NCI-H1105 treated with DMSO at 0.1 percent for 48 hours (cell line): ENCODE measurements at regions not wholly inside any gene's neighbourhood (a gene's known extent, or its start where the extent isn't known, plus 50 kb on each side); places are given as distances from the start of the nearest gene placed in this dataset.
"Not testable (repeated sequence)": the region's sequence is repeated elsewhere in the genome, so short reads cannot be mapped to it uniquely, and the experiment has no call there.

Experiments used
- DNase-seq: peaks from one replicate; lab custom pipeline; 2025; lab: John Stamatoyannopoulos, UW

DNA sequence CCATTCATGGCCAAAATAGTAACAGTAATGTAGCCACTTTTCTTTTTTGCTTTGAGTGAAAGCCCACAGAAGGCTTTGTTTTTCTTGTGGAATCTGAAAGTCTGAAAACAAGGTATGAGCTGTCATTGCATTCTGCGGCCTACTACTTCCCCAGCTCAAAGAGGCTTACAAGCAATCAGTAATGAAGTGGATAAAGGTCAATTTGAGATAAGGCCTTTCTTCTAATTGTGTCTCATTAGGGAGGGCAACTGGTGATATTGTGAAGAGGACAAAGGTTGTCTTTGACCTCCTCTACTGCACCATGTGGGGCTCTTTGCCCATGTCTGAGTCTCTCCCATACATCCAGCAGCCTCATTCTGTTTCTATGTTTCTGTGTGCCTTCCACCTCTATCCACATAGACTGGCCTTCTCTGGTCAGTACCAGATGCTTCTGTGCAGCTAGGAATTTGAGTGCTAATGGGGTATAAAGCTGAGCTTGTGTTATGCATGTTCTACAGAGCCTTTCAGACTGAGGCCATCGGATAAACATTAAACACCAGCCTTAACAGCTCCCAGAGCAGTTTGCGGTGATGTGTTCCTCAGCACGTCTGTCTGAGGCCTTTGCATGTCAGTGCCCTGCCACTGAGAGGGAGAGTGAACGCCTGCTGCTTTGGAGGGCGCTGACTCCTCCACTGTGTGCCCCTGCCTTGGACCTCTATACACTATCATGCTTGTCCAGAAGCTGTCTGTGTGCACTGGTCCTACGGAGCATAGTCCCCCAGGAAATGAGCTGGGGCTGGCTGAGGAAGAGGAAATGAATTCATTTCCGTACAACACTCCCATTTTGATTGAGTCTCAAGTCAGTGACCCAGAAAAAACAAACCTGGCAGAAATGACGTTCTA lies 80.2 kb downstream of the SH2D1A start:
- DNase-seq, result no peak

DNA sequence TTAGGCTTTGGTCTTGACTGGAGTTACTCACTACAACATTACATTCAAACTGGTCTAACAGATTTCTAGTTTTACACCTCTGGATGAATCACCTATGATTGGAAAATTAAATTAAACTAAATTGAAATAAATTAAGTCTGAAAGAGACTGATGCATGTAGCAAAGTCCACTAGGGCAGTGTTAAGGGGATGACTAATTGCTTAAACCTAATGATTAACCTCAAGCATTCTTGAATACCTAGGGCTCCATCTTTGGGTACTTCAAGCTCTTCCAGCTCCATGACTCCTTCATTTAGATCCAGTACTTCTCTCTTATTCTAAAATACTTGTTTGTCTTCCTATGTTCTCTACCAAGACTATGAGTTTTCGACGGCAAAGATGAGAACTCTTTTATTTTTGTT lies 86.8 kb downstream of the SH2D1A start:
- DNase-seq, result no peak

DNA sequence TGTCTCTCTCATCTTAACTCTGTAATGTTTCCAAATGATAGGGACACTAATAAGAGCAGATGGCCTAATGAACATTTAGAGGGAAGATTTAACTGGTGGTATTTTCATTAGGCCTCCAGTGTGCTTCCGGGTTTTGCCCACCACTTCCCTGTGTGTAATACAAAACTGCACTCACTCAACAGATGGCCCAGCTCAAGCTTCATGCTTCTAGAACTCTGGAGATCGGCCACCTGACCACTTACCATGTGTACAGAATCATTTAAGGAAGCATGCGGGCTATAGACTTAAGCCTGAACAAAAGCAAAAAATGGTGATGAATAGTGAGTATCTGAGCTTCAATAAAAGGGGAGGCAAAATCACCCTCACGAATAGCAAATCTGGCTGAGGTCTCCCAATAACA lies 89.3 kb downstream of the SH2D1A start:
- DNase-seq, result no peak

DNA sequence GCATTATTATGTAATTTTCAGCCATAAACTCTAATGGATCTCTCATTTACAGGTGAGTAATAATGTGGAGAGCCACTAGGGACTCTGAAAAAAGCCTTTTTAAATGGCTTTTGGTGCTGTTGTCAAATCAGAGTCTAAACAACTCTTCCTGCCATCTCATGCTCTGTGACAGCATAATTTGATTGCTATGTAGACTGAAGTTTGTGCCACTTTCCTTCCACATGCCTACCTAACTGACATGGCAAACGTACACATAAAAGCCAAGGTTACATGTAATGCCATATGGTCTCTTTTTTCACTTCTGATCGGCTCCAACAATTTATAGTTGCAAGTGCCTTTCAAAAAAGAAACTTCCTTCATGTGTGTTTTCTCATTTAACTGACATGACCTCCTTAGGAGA lies 94.3 kb downstream of the SH2D1A start:
- peak; percentile 75 for DNase-seq

DNA sequence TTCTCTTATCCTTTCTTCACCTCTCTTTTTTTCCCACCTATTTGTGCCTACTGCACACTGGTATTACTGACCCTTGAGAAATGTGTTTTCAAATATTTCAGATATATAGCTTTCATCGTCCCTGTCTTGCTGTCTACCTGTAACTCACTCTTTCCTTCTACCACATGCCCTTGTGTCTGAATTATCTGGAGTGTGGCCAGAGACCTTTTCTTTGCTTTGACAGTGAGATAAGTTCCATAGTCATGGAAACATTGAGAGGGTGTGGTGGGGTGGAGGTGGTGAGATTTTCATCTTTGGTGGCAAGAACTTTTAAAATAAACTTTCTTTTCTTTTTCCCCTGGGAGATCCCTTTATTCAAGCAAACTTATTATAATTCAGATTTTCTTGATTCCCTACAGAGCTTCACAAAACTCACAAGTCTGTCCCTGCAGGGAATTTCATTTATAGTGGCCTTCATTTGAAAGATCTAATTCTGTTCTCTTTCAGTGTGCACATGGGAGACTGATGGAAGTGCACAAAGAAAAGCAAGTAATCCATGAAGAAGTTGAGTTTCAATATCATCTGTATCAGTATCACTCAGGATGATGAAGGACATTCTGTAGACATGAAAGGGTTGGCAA lies 95.7 kb downstream of the SH2D1A start:
- no peak for DNase-seq

DNA sequence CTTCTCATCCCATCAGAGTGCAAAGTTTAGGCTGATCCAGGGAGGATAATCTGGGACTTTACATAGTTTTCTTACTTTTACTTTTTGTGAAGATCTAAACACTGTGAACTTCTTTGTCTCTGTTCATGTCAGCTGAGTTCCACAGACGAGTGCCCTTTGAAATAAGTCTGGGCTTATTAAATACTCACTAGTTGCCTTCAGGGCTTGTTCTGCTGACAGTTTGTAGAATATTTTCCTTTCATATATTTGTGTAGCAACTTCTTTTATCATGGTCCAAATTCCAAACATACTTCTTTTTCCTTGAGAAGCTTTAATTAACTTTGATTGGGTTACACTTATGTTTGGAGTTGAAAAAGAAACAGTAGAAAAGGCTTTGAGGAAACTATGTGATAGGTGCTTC lies 109.6 kb downstream of the SH2D1A start:
- no peak for DNase-seq

DNA sequence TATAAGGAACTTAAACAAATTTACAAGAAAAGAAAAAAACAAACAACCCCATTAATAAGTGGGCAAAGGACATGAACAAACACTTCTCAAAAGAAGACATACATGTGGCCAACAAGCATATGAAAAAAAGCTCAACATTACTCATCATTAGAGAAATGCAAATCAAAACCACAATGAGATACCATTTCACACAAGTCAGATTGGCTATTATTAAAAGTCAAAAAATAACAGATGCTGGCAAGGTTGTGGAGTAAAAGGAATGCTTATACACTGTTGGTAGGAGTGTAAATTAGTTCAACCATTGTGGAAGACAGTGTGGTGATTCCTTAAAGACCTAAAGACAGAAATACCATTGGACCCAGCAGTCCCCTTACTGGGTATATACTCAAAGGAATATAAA lies 113.5 kb downstream of the SH2D1A start:
- DNase-seq, result not testable (repeated sequence)

DNA sequence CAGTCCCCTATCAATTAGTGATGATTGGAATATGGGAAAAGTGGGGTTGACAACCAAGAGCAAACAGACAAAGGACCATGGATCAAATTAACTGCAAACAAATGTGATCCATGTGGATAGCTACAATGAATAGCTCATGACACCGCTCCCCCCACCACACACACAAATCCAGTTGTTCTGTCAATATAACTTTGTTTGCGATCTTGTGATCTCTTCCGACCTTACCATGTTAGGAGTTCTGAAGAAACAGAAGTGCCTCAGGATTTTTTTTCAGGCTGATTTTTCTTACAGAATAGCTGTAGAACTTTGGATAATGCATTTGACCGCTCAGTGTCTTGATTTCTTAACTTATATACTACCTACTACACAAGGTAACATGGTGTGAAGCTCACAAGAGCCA lies 116.6 kb downstream of the SH2D1A start:
- DNase-seq, result no peak

DNA sequence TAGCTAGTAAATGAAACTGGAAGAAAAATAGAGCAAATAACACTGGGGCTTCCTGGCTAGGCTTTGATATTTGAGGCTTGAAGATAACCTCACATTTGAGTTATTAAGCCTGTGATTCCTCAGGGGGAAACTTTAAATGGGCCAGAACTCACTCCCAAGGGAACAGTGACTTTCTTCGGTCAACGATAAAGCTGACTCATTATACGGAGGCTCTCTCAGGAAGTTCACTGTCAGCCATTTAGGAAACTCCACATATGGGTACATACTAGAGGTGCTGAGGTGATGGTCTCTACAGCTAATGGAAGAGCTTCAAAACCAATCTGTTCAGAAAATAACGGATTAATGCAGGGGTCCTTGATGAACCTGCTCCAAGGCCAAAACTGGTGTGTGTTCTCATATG lies 120.8 kb downstream of the SH2D1A start:
- DNase-seq, result no peak

DNA sequence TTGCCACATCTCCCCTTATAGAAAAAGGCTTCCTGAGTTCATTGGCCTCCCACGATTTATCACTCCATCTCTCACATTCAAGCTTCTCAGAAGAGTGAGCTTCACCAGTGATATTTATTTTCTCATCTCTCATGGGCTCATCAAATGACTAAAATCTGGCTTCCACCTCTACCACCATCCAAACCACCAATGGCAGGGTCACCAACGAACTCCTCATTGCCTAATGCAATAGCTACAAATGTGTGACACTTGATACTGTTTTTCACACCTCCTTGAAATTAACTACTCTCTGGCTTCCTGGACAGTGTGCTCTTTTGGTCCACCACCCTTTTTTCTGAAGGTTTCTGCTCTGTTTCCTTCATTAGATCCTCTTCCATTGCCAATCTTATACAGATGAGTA lies 129.0 kb downstream of the SH2D1A start:
- no peak for DNase-seq

DNA sequence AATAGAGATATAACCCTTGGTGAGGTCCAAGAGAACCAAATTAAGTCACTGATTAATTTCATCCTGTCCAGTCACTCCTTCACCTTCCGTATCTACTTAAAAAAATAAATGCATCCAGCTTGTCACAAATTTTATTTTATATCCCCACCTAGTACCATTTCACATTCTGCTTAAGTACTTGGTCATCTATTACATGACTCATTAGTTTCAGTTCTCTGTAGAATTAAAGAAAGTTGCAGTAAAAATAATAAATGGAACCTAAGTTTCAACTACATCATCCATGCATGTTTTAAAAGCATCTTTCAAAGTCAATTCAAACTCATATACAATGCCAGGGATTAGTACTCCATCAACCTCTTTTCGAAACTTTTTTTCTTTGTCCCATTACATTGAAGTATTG lies 130.2 kb downstream of the SH2D1A start:
- DNase-seq, result no peak

DNA sequence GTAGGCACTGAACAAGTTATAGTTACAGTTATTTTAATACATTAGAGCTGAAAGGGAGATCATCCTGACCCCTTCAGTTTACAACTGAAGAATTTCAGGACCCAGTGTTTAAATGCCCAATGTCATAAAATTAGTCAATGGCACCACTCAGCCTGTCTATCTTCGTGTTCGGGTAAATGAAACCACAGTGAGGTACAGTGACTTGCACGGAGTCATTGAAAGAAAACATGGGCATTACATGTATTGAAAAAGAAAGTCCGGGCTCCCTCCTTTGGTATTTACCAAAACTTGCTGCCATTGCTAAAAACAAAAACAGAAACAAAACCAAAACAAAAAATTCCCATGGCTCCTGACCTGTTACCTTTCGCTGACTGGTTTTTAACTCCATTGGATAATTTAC lies 131.7 kb downstream of the SH2D1A start:
- DNase-seq, result no peak

DNA sequence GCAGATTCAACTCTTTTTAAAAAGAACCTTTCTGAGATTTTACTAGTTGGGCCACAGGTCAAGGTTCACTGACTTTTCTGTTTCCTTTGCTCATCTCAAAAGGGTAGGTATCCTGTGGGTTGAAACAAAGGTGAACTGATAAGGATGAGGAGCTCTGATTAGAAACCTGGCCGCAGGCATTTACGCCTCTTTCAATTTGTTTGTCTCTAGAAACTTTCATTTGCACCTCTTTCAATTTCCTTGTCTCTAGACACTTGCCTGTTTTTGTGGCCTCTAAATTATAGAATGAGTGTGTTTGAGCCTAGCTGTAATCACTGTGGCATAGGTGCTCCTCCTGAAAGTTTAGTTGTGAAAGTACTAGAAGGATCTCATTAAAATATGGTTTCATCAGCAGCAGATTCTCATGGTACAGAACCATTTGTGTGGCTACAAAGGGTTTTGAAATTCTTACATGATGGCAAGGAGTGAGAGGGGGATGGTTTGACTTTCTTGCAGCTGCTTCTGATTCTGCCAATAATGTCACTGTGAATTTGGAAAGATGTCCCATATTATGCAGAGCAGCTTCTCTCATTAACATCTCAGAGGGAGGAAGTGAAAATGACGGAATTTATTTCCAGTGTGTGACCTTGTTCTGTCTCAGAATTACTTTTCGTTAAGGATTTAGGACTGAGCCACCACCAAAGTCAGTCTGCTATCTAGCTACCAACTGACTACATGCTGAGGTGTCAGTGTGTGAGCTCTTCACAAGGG lies 142.2 kb downstream of the SH2D1A start:
- DNase-seq, result no peak

DNA sequence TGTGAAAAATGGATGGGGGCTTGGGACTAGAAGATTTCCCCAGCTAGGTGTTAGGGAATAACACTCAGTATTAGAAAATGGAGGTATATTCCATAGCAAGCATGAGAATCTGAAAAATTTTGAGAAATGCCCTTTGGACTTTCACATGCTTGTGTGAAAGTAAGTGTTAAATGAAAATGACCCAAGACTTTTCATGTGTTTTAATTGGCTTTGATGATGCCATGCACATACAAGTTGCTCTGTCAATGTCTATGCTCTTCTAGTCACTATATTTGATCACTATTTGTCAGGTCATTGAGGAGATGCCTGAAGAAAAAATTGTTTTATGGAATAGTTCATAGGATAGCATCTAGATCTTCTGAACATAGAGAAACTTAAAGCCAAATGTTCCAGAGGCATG lies 147.6 kb downstream of the SH2D1A start:
- no peak for DNase-seq

DNA sequence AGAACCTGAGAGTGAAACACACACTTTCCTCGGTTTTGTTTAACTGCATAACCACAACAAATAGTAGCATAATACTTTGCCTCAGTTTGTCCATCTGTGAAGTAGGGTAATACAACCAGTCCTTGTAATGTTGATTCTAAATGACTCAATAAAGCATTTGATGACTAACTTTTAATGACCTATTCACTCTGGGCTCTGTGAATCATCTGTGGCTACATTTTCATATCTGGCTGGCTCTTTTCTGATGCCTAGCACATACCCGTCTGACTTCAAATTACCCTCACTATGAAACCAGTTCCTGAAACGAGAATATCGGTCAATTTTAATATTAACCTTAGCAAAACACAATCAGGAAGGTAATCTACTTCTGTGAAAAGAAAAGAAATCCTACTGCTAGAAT lies 151.0 kb downstream of the SH2D1A start:
- no peak for DNase-seq

DNA sequence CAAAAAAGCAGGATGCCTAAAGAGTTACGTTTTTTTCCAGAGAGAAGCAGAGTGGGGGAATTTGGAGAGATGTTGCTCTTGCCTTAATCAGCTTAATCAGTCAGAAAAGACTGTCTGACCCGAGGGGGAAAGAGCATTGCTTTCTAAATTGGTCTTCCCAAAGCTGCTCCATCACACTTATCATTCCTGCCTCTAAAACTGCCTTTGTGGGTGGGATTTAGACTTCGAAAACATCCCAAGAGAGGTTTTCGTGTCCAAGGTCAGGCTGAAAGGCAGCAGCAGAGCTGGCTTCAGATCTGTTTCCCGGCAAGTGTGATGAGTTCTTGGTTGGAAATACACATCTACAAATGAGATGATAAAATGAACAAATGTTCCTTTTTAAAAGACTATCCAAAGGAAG lies 155.2 kb downstream of the SH2D1A start:
- no peak for DNase-seq

DNA sequence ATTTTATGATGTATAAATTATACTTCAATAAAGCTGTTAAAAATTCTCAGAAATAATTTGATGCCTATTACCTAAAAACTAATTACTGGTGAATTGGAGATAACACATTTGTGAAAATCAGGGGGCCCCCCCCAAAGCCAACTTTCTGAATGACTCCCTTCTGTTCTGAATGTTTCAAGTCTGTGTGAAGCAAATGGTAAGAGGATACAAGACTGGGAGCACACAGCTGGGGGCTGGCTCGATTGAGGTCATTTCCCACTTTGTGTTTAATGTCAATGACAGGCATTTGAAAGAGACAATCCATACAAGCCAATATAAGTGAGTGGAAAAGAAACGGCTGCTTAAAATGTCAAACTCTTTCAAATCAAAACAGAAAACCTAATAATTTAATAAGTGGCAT lies 155.8 kb downstream of the SH2D1A start:
- DNase-seq, result no peak

DNA sequence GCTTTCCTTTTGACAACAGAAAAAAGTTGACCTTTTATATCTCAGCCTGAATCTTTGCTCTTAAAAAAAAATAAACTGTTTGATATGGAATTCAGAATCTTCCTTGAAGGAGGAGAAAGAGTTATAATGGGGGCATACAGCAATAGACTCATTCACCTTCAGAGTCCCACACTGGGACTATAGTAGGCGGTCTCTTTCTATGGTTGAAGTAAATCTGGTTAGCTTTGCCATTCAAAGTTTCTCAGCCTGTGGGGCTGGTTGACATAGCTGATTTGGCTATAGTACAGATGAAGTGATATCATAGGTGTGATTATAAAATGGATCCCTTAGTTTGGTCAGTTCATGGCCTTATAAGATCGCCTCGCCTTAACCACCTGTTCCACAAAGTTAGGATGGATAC lies 156.2 kb downstream of the SH2D1A start:
- DNase-seq, result no peak

DNA sequence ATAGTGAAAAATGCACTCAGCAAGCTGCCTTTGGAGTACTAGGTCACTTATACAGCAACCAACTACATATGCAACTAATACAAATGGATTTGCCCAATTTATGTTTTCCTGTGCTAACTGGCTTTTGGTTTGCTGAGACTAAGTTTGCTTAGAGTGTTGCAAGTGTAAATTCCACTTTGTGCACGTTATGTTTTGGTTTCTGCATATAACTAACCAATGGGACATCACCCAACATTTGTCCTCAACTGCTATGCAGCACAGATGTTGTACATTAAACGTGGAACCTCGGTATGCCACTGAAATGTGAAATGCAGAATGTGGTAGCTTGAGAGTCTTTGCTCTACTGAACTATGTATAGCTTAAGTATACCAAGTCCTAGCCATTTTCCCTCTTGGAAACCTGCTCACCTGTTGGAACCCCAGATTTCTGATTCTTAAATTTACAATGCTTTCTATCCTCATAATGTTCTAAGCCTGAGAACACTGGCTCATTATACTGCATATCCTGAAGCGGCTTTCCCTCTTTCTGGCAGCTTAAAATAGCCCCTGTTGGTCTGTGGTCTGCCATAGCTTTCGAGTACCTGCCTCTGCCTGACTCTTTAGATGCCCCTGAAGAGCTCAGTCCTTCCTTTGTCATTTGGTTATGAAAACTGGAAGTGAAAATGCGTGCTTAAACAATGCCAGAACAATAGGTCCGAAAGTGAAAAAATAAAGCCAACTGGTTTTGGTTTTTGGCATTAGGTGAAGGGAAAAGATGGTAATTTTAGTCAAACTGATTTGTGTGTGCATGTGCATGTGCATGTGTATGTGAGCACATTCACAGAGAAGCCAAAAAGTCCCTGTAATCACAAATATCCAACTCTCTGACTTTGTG lies 158.0 kb downstream of the SH2D1A start:
- DNase-seq, result no peak

DNA sequence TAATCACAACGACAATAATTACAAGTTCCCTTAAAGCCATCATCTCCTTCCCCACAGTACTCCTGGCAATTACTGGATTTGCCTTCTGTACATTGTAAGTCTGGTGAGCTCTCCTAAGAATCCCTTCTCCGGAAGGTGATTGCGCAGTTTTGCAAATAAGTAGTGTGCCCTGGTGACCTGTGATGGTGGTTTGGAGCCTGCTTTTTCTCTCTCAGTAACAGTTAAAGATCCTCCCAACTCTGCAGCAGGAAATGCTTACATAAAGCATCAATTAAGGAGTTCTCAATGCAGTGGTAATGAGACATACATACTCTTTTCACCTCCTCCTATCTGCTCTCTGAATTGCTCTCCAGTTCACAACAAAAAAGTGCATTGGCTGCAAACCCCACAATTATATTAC lies 159.7 kb downstream of the SH2D1A start:
- DNase-seq, result no peak

DNA sequence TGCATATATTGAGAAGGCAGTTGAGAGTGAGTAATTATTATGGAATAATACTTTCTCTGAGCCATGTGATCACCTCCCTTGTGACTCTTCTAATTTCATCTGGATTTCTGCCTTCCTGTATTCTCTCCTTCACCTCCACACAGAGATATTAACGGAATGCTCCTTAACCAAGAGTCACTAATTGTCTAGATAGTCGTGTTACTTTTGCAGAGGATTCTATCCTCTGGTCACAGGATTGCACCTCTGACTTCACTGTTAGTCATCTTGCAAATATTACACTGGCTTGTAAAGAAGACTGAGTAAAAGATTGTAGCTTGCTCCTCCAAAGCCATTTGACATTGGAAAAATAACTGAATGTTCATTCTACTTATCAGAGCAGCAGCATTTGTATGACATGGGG lies 160.9 kb downstream of the SH2D1A start:
- no peak for DNase-seq

DNA sequence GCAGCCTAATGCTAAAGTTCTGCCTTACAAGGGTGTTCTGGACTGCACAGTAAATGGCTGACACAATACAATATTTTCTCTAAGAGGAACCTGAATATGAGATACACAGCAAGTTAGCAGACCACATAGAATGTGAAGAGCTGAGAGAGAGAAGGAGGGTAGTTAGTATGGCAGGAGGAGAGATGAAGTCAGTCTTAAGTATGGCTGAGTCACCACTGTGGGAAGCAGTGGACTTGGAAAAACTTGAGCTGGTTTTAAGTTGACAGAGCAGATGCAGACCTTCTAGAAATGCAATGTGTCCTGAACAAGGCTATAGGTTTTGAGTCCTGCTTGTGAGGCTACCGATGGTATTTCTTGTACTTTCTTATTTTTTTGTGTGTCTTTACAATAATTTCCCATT lies 172.5 kb downstream of the SH2D1A start:
- DNase-seq, result no peak
